ENCODE measurements at regions not wholly inside any gene's neighbourhood (a gene's known extent, or its start where the extent isn't known, plus 50 kb on each side); places are given as distances from the start of the nearest gene placed in this dataset.
A peak's percentile ranks its signal among the peaks of the same experiment; 100 is the strongest.

- peaks cover 9% of the 10 kb centered on the region for H3K4me1 Mint-ChIP-seq (ENCODE audit: low read depth, unreplicated experiment)
- H3K27me3 Mint-ChIP-seq (ENCODE audit: unreplicated experiment), result no peaks in the 10 kb centered on the region
- TF ChIP-seq CTCF (IDR thresholded peaks at IDR 0.05; ENCODE audit: partially characterized antibody, unreplicated experiment), result no peak
- no peak overlapping the region for H3K4me3 Mint-ChIP-seq (ENCODE audit: unreplicated experiment)
- no peak overlapping the region for H3K27ac Mint-ChIP-seq (ENCODE audit: unreplicated experiment)
- DNase-seq, result no peak
- H3K9me3 Mint-ChIP-seq (ENCODE audit: unreplicated experiment), result peaks cover 2% of the 10 kb centered on the region
- H3K36me3 Mint-ChIP-seq (ENCODE audit: unreplicated experiment), result no peaks in the 10 kb centered on the region
Measured at GRCh38 chr2:4959219-4959618, 733.0 kb upstream of the SOX11 start.

GRCh38 chr2:4962419-4962818, 729.8 kb upstream of the SOX11 start:
- Mint-ChIP-seq H3K27ac (ENCODE audit: unreplicated experiment) (no peak overlapping the region), H3K9me3 (ENCODE audit: unreplicated experiment) (peaks cover 2% of the 10 kb centered on the region), H3K36me3 (ENCODE audit: unreplicated experiment) (no peaks in the 10 kb centered on the region), H3K4me1 (ENCODE audit: low read depth, unreplicated experiment) (peaks cover 23% of the 10 kb centered on the region), H3K27me3 (ENCODE audit: unreplicated experiment) (peaks cover 2% of the 10 kb centered on the region), H3K4me3 (ENCODE audit: unreplicated experiment) (no peak overlapping the region)
- DNase-seq, result no peak
- no peak for TF ChIP-seq CTCF (IDR thresholded peaks at IDR 0.05; ENCODE audit: partially characterized antibody, unreplicated experiment)

- H3K27ac Mint-ChIP-seq (ENCODE audit: unreplicated experiment), result peak overlapping the region; percentile 41
- no peak overlapping the region for H3K4me3 Mint-ChIP-seq (ENCODE audit: unreplicated experiment)
- H3K36me3 Mint-ChIP-seq (ENCODE audit: unreplicated experiment), result no peaks in the 10 kb centered on the region
- TF ChIP-seq CTCF (IDR thresholded peaks at IDR 0.05; ENCODE audit: partially characterized antibody, unreplicated experiment), result no peak
- H3K4me1 Mint-ChIP-seq (ENCODE audit: low read depth, unreplicated experiment), result peaks cover 24% of the 10 kb centered on the region
- DNase-seq, result no peak
- peaks cover 2% of the 10 kb centered on the region for H3K27me3 Mint-ChIP-seq (ENCODE audit: unreplicated experiment)
- H3K9me3 Mint-ChIP-seq (ENCODE audit: unreplicated experiment), result peaks cover 2% of the 10 kb centered on the region
Measured at GRCh38 chr2:4963106-4963505, 729.1 kb upstream of the SOX11 start.

GRCh38 chr2:4964001-4964540, 728.1 kb upstream of the SOX11 start:
- peaks cover 2% of the 10 kb centered on the region for H3K27me3 Mint-ChIP-seq (ENCODE audit: unreplicated experiment)
- H3K9me3 Mint-ChIP-seq (ENCODE audit: unreplicated experiment), result peaks cover 2% of the 10 kb centered on the region
- peaks cover 24% of the 10 kb centered on the region for H3K4me1 Mint-ChIP-seq (ENCODE audit: low read depth, unreplicated experiment)
- H3K4me3 Mint-ChIP-seq (ENCODE audit: unreplicated experiment), result peak overlapping the region; percentile 74
- TF ChIP-seq CTCF (IDR thresholded peaks at IDR 0.05; ENCODE audit: partially characterized antibody, unreplicated experiment), result no peak
- H3K27ac Mint-ChIP-seq (ENCODE audit: unreplicated experiment), result peak overlapping the region; percentile 94
- H3K36me3 Mint-ChIP-seq (ENCODE audit: unreplicated experiment), result no peaks in the 10 kb centered on the region
- no peak for DNase-seq

- no peaks in the 10 kb centered on the region for H3K36me3 Mint-ChIP-seq (ENCODE audit: unreplicated experiment)
- peak; percentile 49 for DNase-seq
- peaks cover 2% of the 10 kb centered on the region for H3K9me3 Mint-ChIP-seq (ENCODE audit: unreplicated experiment)
- H3K4me3 Mint-ChIP-seq (ENCODE audit: unreplicated experiment), result peak overlapping the region; percentile 74
- H3K27me3 Mint-ChIP-seq (ENCODE audit: unreplicated experiment), result peaks cover 2% of the 10 kb centered on the region
- H3K4me1 Mint-ChIP-seq (ENCODE audit: low read depth, unreplicated experiment), result peaks cover 24% of the 10 kb centered on the region
- no peak for TF ChIP-seq CTCF (IDR thresholded peaks at IDR 0.05; ENCODE audit: partially characterized antibody, unreplicated experiment)
- peak overlapping the region; percentile 94 for H3K27ac Mint-ChIP-seq (ENCODE audit: unreplicated experiment)
Measured at GRCh38 chr2:4964579-4964978, 727.6 kb upstream of the SOX11 start.
